GM23338 (cell line): ENCODE measurements at regions not wholly inside any gene's neighbourhood (a gene's known extent, or its start where the extent isn't known, plus 50 kb on each side); places are given as distances from the start of the nearest gene placed in this dataset.

Experiments used
- ATAC-seq: fragments of 200-7000 bp; cut with Tn5 transposase; 3 replicates; pipeline ENCODE4 v1.9.1; 2020
- DNase-seq: peaks from one replicate; pipeline ENCODE4 v3.0.0-alpha.2; 2015; ENCODE audit warnings: low spot score
- H2AFZ ChIP-seq: fragments of 200-600 bp; sonication (generic); 2 replicates; pipeline ENCODE4 v1.8.0; 2016; ENCODE audit warnings: antibody characterized with exemption, mild to moderate bottlenecking, moderate library complexity
- H3F3A ChIP-seq: fragments of 200-600 bp; sonication (generic); replicated peaks from 2 replicates; pipeline ENCODE4 v1.8.0; 2017; ENCODE audit warnings: antibody characterized with exemption, mixed run types, low read depth
- H3K27ac ChIP-seq: fragments of 200-600 bp; sonication (generic); 2 replicates; pipeline ENCODE4 v1.6.1; 2016; ENCODE audit warnings: low read depth
- H3K27me3 ChIP-seq: fragments of 200-600 bp; sonication (generic); 2 replicates; pipeline ENCODE4 v1.8.0; 2016; ENCODE audit warnings: mild to moderate bottlenecking, mixed run types, moderate library complexity; ENCODE audit not compliant: insufficient read depth
- H3K36me3 ChIP-seq: fragments of 200-600 bp; sonication (generic); 2 replicates; pipeline ENCODE4 v1.8.0; 2016; ENCODE audit warnings: mild to moderate bottlenecking; ENCODE audit not compliant: insufficient read depth
- H3K4me1 ChIP-seq: fragments of 200-600 bp; sonication (generic); 2 replicates; pipeline ENCODE4 v1.8.0; 2016; ENCODE audit warnings: mild to moderate bottlenecking, moderate library complexity; ENCODE audit not compliant: insufficient read depth
- H3K4me2 ChIP-seq: fragments of 200-600 bp; sonication (generic); 2 replicates; pipeline ENCODE4 v1.7.1; 2017; ENCODE audit warnings: mixed run types
- H3K4me3 ChIP-seq: fragments of 200-600 bp; sonication (generic); 2 replicates; pipeline ENCODE4 v1.6.1; 2016; ENCODE audit warnings: mixed run types
- H3K79me2 ChIP-seq: fragments of 200-600 bp; sonication (generic); replicated peaks from 2 replicates; pipeline ENCODE4 v1.8.0; 2017; ENCODE audit warnings: mild to moderate bottlenecking; ENCODE audit not compliant: insufficient read depth
- H3K9me2 ChIP-seq: fragments of 200-600 bp; sonication (generic); 2 replicates; pipeline ENCODE4 v1.8.0; 2017; ENCODE audit not compliant: insufficient read depth
- H4K20me1 ChIP-seq: fragments of 200-600 bp; sonication (generic); replicated peaks from 2 replicates; pipeline ENCODE4 v1.8.0; 2017; ENCODE audit warnings: mild to moderate bottlenecking; ENCODE audit not compliant: insufficient read depth
- H3K27ac Mint-ChIP-seq: 2 replicates; pipeline ENCODE4 v1.8.0; 2020; ENCODE audit warnings: inconsistent platforms, mild to moderate bottlenecking, moderate library complexity, mixed read lengths
- H3K27me3 Mint-ChIP-seq: 3 replicates; pipeline ENCODE4 v1.8.0; 2022; ENCODE audit warnings: low read depth, mild to moderate bottlenecking, moderate library complexity, mixed read lengths, inconsistent platforms; ENCODE audit not compliant: insufficient read depth, poor library complexity
- H3K36me3 Mint-ChIP-seq: 3 replicates; pipeline ENCODE4 v1.8.0; 2021; ENCODE audit warnings: low read depth, mild to moderate bottlenecking, inconsistent platforms, moderate library complexity, mixed read lengths
- H3K4me1 Mint-ChIP-seq: 3 replicates; pipeline ENCODE4 v1.8.0; 2020; ENCODE audit warnings: mild to moderate bottlenecking, inconsistent platforms, mixed read lengths
- H3K4me3 Mint-ChIP-seq: 3 replicates; pipeline ENCODE4 v1.8.0; 2021; ENCODE audit warnings: moderate library complexity, mild to moderate bottlenecking, inconsistent platforms, mixed read lengths
- H3K9me3 Mint-ChIP-seq: 3 replicates; pipeline ENCODE4 v1.8.0; 2020; ENCODE audit warnings: moderate library complexity, mild to moderate bottlenecking, inconsistent platforms, mixed read lengths
- CREB1 ChIP-seq: fragments of 250-450 bp; sonication (Bioruptor Pico); IDR thresholded peaks from 2 replicates; pipeline ENCODE4 v1.5.0; 2020; ENCODE audit warnings: low read depth, mild to moderate bottlenecking, moderate library complexity
- EZH2phosphoT487 ChIP-seq: fragments of 200-600 bp; sonication (generic); IDR thresholded peaks from one replicate; pipeline ENCODE4 v1.8.1; 2018; ENCODE audit warnings: antibody characterized with exemption; ENCODE audit not compliant: unreplicated experiment
- JUNB ChIP-seq: IDR thresholded peaks from one replicate; pipeline ENCODE4 v1.6.1; 2016; ENCODE audit warnings: antibody characterized with exemption; ENCODE audit not compliant: unreplicated experiment
- NANOG ChIP-seq: IDR thresholded peaks from 2 replicates; pipeline ENCODE4 v1.6.1; 2016; ENCODE audit warnings: antibody characterized with exemption, borderline replicate concordance
- POLR2AphosphoS5 ChIP-seq: IDR thresholded peaks from 2 replicates; pipeline ENCODE4 v1.6.1; 2016; ENCODE audit warnings: antibody characterized with exemption, low read depth
- STAT1 ChIP-seq: IDR thresholded peaks from one replicate; pipeline ENCODE4 v1.6.1; 2016; ENCODE audit warnings: antibody characterized with exemption; ENCODE audit not compliant: unreplicated experiment
- ZNF114 ChIP-seq: fragments of 250-450 bp; sonication (Bioruptor Pico); IDR thresholded peaks from 2 replicates; pipeline ENCODE4 v1.5.0; 2020; ENCODE audit warnings: mild to moderate bottlenecking, moderate library complexity
- ZNF331 ChIP-seq: fragments of 250-450 bp; sonication (Bioruptor Pico); IDR thresholded peaks from 2 replicates; pipeline ENCODE4 v1.5.0; 2020; ENCODE audit warnings: low read depth, mild to moderate bottlenecking, moderate library complexity
- TF ChIP-seq, protein P1 (sequence below): IDR thresholded peaks from one replicate; pipeline ENCODE4 v1.6.1; 2018; ENCODE audit warnings: antibody characterized with exemption; ENCODE audit not compliant: unreplicated experiment
- TF ChIP-seq, protein P2 (sequence below): fragments of 250-450 bp; sonication (Bioruptor Pico); IDR thresholded peaks from 2 replicates; pipeline ENCODE4 v1.5.0; 2020; ENCODE audit warnings: mild to moderate bottlenecking, moderate library complexity
- TF ChIP-seq, protein P3 (sequence below), 2 experiments: fragments of 200-600 bp in 1 of 2; sonication (generic) in 1 of 2; conservative IDR thresholded peaks; 2 replicates each; pipeline versions ENCODE4 v1.5.1 to v1.6.1; 2016 to 2017; ENCODE audit warnings: antibody characterized with exemption in 2 of 2, low read depth in 2 of 2, mild to moderate bottlenecking in 2 of 2, moderate library complexity in 1 of 2
- TF ChIP-seq, protein P4 (sequence below): IDR thresholded peaks from 2 replicates; pipeline ENCODE4 v1.6.1; 2016; ENCODE audit warnings: antibody characterized with exemption

DNA sequence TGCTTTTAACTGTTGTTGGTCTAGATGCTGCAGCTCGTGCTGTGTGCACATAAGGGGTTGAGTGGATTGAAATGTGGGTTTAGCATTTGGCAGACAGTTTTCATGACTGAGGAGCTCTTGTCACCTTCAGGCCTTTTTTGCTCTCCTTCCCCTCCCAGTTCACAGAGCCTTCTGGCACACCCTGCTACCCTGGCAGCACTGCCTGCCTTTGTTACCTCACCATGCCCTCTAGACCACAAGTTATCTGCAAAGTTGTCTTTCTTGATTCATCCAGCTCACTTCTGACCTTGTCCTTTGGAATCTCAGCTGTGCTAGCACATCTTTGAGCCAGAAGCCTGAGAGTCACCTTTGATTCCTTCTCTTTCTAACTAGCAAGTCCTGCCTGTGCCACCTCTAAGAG is 348.9 kb upstream of the ZFP64 start:
- no peak overlapping the region for H2AFZ ChIP-seq
- H3K4me1 ChIP-seq, result no peaks in the 10 kb centered on the region
- DNase-seq (no peak), ATAC-seq (no peak)
- Mint-ChIP-seq H3K4me3 (no peak overlapping the region), H3K27ac (no peak overlapping the region), H3K4me1 (no peaks in the 10 kb centered on the region), H3K36me3 (peaks cover 29% of the 10 kb centered on the region; the same call in 2 of the 3 replicates), H3K27me3 (no peaks in the 10 kb centered on the region), H3K9me3 (peaks cover 40% of the 10 kb centered on the region)
- no peak overlapping the region for H3K4me2 ChIP-seq
- no peak overlapping the region for H3K4me3 ChIP-seq
- no peaks in the 10 kb centered on the region for H3K79me2 ChIP-seq
- H3K27me3 ChIP-seq, result no peaks in the 10 kb centered on the region
- peaks cover 5% of the 10 kb centered on the region; the same call in 1 of the 2 replicates for H3K9me2 ChIP-seq
- no peaks in the 10 kb centered on the region; the same call in 1 of the 2 replicates for H3K36me3 ChIP-seq
- no peak overlapping the region for H3K27ac ChIP-seq
- H3F3A ChIP-seq, result no peaks in the 10 kb centered on the region
- TF ChIP-seq ZNF331 (CRISPR knock-in tag), result no peak
- TF ChIP-seq, protein P1, sequence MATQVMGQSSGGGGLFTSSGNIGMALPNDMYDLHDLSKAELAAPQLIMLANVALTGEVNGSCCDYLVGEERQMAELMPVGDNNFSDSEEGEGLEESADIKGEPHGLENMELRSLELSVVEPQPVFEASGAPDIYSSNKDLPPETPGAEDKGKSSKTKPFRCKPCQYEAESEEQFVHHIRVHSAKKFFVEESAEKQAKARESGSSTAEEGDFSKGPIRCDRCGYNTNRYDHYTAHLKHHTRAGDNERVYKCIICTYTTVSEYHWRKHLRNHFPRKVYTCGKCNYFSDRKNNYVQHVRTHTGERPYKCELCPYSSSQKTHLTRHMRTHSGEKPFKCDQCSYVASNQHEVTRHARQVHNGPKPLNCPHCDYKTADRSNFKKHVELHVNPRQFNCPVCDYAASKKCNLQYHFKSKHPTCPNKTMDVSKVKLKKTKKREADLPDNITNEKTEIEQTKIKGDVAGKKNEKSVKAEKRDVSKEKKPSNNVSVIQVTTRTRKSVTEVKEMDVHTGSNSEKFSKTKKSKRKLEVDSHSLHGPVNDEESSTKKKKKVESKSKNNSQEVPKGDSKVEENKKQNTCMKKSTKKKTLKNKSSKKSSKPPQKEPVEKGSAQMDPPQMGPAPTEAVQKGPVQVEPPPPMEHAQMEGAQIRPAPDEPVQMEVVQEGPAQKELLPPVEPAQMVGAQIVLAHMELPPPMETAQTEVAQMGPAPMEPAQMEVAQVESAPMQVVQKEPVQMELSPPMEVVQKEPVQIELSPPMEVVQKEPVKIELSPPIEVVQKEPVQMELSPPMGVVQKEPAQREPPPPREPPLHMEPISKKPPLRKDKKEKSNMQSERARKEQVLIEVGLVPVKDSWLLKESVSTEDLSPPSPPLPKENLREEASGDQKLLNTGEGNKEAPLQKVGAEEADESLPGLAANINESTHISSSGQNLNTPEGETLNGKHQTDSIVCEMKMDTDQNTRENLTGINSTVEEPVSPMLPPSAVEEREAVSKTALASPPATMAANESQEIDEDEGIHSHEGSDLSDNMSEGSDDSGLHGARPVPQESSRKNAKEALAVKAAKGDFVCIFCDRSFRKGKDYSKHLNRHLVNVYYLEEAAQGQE, result no peak
- TF ChIP-seq, protein P2, sequence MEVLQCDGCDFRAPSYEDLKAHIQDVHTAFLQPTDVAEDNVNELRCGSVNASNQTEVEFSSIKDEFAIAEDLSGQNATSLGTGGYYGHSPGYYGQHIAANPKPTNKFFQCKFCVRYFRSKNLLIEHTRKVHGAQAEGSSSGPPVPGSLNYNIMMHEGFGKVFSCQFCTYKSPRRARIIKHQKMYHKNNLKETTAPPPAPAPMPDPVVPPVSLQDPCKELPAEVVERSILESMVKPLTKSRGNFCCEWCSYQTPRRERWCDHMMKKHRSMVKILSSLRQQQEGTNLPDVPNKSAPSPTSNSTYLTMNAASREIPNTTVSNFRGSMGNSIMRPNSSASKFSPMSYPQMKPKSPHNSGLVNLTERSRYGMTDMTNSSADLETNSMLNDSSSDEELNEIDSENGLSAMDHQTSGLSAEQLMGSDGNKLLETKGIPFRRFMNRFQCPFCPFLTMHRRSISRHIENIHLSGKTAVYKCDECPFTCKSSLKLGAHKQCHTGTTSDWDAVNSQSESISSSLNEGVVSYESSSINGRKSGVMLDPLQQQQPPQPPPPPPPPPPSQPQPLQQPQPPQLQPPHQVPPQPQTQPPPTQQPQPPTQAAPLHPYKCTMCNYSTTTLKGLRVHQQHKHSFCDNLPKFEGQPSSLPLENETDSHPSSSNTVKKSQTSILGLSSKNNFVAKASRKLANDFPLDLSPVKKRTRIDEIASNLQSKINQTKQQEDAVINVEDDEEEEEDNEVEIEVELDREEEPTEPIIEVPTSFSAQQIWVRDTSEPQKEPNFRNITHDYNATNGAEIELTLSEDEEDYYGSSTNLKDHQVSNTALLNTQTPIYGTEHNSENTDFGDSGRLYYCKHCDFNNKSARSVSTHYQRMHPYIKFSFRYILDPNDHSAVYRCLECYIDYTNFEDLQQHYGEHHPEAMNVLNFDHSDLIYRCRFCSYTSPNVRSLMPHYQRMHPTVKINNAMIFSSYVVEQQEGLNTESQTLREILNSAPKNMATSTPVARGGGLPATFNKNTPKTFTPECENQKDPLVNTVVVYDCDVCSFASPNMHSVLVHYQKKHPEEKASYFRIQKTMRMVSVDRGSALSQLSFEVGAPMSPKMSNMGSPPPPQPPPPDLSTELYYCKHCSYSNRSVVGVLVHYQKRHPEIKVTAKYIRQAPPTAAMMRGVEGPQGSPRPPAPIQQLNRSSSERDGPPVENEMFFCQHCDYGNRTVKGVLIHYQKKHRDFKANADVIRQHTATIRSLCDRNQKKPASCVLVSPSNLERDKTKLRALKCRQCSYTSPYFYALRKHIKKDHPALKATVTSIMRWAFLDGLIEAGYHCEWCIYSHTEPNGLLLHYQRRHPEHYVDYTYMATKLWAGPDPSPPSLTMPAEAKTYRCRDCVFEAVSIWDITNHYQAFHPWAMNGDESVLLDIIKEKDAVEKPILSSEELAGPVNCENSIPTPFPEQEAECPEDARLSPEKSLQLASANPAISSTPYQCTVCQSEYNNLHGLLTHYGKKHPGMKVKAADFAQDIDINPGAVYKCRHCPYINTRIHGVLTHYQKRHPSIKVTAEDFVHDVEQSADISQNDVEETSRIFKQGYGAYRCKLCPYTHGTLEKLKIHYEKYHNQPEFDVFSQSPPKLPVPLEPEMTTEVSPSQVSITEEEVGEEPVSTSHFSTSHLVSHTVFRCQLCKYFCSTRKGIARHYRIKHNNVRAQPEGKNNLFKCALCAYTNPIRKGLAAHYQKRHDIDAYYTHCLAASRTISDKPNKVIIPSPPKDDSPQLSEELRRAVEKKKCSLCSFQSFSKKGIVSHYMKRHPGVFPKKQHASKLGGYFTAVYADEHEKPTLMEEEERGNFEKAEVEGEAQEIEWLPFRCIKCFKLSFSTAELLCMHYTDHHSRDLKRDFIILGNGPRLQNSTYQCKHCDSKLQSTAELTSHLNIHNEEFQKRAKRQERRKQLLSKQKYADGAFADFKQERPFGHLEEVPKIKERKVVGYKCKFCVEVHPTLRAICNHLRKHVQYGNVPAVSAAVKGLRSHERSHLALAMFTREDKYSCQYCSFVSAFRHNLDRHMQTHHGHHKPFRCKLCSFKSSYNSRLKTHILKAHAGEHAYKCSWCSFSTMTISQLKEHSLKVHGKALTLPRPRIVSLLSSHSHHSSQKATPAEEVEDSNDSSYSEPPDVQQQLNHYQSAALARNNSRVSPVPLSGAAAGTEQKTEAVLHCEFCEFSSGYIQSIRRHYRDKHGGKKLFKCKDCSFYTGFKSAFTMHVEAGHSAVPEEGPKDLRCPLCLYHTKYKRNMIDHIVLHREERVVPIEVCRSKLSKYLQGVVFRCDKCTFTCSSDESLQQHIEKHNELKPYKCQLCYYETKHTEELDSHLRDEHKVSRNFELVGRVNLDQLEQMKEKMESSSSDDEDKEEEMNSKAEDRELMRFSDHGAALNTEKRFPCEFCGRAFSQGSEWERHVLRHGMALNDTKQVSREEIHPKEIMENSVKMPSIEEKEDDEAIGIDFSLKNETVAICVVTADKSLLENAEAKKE, result no peak
- TF ChIP-seq POLR2AphosphoS5, result no peak
- TF ChIP-seq ZNF114 (CRISPR knock-in tag), result no peak
- no peak for TF ChIP-seq CREB1 (CRISPR knock-in tag)
- TF ChIP-seq, protein P3, sequence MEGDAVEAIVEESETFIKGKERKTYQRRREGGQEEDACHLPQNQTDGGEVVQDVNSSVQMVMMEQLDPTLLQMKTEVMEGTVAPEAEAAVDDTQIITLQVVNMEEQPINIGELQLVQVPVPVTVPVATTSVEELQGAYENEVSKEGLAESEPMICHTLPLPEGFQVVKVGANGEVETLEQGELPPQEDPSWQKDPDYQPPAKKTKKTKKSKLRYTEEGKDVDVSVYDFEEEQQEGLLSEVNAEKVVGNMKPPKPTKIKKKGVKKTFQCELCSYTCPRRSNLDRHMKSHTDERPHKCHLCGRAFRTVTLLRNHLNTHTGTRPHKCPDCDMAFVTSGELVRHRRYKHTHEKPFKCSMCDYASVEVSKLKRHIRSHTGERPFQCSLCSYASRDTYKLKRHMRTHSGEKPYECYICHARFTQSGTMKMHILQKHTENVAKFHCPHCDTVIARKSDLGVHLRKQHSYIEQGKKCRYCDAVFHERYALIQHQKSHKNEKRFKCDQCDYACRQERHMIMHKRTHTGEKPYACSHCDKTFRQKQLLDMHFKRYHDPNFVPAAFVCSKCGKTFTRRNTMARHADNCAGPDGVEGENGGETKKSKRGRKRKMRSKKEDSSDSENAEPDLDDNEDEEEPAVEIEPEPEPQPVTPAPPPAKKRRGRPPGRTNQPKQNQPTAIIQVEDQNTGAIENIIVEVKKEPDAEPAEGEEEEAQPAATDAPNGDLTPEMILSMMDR (conservative IDR thresholded peaks at IDR 0.05; ENCODE audit: low read depth in 2 of 2), result no peak
- no peak for TF ChIP-seq NANOG
- TF ChIP-seq EZH2phosphoT487, result no peak
- no peak for TF ChIP-seq STAT1
- TF ChIP-seq, protein P4, sequence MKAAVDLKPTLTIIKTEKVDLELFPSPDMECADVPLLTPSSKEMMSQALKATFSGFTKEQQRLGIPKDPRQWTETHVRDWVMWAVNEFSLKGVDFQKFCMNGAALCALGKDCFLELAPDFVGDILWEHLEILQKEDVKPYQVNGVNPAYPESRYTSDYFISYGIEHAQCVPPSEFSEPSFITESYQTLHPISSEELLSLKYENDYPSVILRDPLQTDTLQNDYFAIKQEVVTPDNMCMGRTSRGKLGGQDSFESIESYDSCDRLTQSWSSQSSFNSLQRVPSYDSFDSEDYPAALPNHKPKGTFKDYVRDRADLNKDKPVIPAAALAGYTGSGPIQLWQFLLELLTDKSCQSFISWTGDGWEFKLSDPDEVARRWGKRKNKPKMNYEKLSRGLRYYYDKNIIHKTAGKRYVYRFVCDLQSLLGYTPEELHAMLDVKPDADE, result no peak
- no peak for TF ChIP-seq JUNB
- no peaks in the 10 kb centered on the region for H4K20me1 ChIP-seq
